Daoy (cell line): ENCODE measurements at regions not wholly inside any gene's neighbourhood (a gene's known extent, or its start where the extent isn't known, plus 50 kb on each side); places are given as distances from the start of the nearest gene placed in this dataset.
"Not testable (repeated sequence)": the region's sequence is repeated elsewhere in the genome, so short reads cannot be mapped to it uniquely, and the experiment has no call there.

Source experiments
- DNase-seq: peaks from one replicate; pipeline ENCODE4 v3.0.0-alpha.2; 2015; ENCODE audit warnings: low read depth

- no peak for DNase-seq
Observed at GRCh38 chr14:56422221-56422620, 157.4 kb upstream of the TMEM260 start.

- peak; percentile 45 for DNase-seq
Observed at GRCh38 chr14:56422703-56423213, 156.8 kb upstream of the TMEM260 start.

GRCh38 chr14:56423544-56423943, 156.1 kb upstream of the TMEM260 start:
- peak; percentile 41 for DNase-seq

GRCh38 chr14:56431013-56431412, 148.6 kb upstream of the TMEM260 start:
- no peak for DNase-seq

- no peak for DNase-seq
Observed at GRCh38 chr14:56449670-56450213, 129.9 kb upstream of the TMEM260 start.

GRCh38 chr14:56452940-56453339, 126.7 kb upstream of the TMEM260 start:
- no peak for DNase-seq

GRCh38 chr14:56454680-56455079, 124.9 kb upstream of the TMEM260 start:
- not testable (repeated sequence) for DNase-seq

- DNase-seq = no peak
Observed at GRCh38 chr14:56460469-56460868, 119.1 kb upstream of the TMEM260 start.

- no peak for DNase-seq
Observed at GRCh38 chr14:56461276-56462275, 118.0 kb upstream of the TMEM260 start.

GRCh38 chr14:56463271-56463890, 116.2 kb upstream of the TMEM260 start:
- DNase-seq = no peak

GRCh38 chr14:56471056-56471455, 108.5 kb upstream of the TMEM260 start:
- DNase-seq = no peak

GRCh38 chr14:56474419-56475022, 105.1 kb upstream of the TMEM260 start:
- peak; percentile 31 for DNase-seq

- peak; percentile 30 for DNase-seq
Observed at GRCh38 chr14:56482310-56482911, 97.2 kb upstream of the TMEM260 start.

- DNase-seq = no peak
Observed at GRCh38 chr14:56487090-56487667, 92.4 kb upstream of the TMEM260 start.

- peak; percentile 28 for DNase-seq
Observed at GRCh38 chr14:56487761-56488160, 91.8 kb upstream of the TMEM260 start.

- DNase-seq = no peak
Observed at GRCh38 chr14:56488306-56488705, 91.3 kb upstream of the TMEM260 start.

GRCh38 chr14:56490379-56490778, 89.2 kb upstream of the TMEM260 start:
- no peak for DNase-seq

GRCh38 chr14:56491299-56492285, 88.0 kb upstream of the TMEM260 start:
- DNase-seq = peak; percentile 60

GRCh38 chr14:56494167-56494566, 85.4 kb upstream of the TMEM260 start:
- DNase-seq = no peak

- DNase-seq = no peak
Observed at GRCh38 chr14:56498112-56498511, 81.5 kb upstream of the TMEM260 start.
